PC-3 (cell line): ENCODE measurements at regions not wholly inside any gene's neighbourhood (a gene's known extent, or its start where the extent isn't known, plus 50 kb on each side); places are given as distances from the start of the nearest gene placed in this dataset.

ENCODE experiments used
- CTCF ChIP-seq: fragments of 300-600 bp; sonication (generic); conservative IDR thresholded peaks from 2 replicates; pipeline ENCODE4 v1.5.1; 2017; ENCODE audit warnings: antibody characterized with exemption, low read depth, mild to moderate bottlenecking, low read length
- EZH2 ChIP-seq: fragments of 300-600 bp; sonication (generic); IDR thresholded peaks from one replicate; pipeline ENCODE4 v1.6.1; 2017; ENCODE audit warnings: antibody characterized with exemption, mild to moderate bottlenecking, low read length; ENCODE audit not compliant: unreplicated experiment

DNA sequence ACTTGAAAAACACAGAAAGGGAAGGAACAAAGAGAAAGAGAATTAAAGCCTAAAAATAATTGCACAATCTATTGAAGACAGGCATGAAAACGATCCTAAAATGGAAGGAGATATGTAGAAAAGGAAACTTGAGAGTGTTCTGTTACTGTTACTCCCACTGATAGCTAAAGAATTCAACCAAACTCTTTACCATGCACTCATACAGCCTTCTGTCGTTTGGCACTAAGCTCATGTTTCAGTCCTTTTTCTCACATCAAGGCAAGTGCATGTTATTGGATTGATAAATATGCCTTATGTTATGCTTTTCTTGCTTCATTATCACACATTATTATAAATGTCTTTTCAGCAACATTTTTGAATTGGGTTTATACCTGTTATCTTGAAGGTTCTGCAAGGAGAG lies 696.5 kb downstream of the EFNA5 start:
- TF ChIP-seq CTCF (no peak), EZH2 (no peak)
